ENCODE measurements at regions not wholly inside any gene's neighbourhood (a gene's known extent, or its start where the extent isn't known, plus 50 kb on each side); places are given as distances from the start of the nearest gene placed in this dataset.
A peak's percentile ranks its signal among the peaks of the same experiment; 100 is the strongest.
"Not testable (repeated sequence)": the region's sequence is repeated elsewhere in the genome, so short reads cannot be mapped to it uniquely, and the experiment has no call there.

GRCh38 chr2:120541972-120542670 is 193.5 kb upstream of the GLI2 start:
- DNase-seq (ENCODE audit: low spot score in 2 of 2) (no peak), FAIRE-seq (no peak)

GRCh38 chr2:120542911-120543527 is 192.6 kb upstream of the GLI2 start:
- no peak for FAIRE-seq

DNA sequence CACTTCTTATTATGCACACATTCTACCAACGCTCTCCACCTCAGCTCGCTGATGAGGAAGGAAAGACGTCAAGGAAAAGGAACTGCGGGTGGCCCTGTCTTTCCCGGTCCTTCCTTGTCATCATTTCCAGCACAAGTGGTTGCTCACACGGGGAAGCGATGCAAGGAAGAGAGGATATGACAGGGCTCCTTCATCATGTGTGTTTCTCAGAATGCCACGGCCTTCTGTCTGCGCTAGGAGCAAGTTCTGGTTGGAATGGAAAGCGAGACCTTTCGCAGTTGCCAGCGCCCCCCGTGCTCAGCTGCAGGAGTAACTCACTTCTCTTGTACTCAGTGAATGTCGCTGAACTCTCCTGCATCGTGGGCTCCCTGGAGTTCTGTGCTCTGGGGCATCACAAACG is 191.8 kb upstream of the GLI2 start:
- DNase-seq (ENCODE audit: low spot score in 2 of 2) (no peak), FAIRE-seq (no peak)

More at GRCh38 chr2:120542911-120543527, 192.6 kb upstream of the GLI2 start:
- no peak for DNase-seq (ENCODE audit: low spot score in 2 of 2)

- DNase-seq (ENCODE audit: low spot score in 2 of 2) (no peak), FAIRE-seq (no peak)
Measured at GRCh38 chr2:120544522-120544921, 191.1 kb upstream of the GLI2 start.

- FAIRE-seq; DNase-seq (ENCODE audit: low spot score in 2 of 2): not testable (repeated sequence)
Measured at GRCh38 chr2:120545007-120545406, 190.7 kb upstream of the GLI2 start.

DNA sequence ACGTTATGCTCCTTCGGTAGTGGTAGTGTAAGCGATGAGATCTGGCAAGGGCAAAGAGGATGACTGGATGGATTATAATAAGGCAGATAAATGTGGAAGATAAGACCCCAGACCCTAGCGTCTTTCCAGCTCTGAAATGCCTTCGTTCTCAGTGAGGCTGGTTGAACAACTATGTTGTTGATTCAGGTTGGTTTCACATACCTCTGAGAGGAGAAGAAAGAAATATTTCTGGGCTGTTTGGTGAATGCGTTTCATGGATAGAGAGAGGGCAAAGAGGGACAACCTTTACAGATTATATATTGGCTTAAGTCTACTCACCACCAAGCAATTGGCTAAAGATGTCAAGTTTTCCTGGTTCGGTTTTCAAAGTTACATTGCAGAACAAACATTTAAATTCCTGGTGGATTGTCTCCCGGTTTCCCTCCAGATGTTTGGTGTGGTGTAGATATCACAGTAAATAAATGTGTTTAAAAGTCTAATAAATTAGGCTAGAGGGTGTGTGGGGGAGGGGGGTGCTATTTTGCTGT is 190.1 kb upstream of the GLI2 start:
- FAIRE-seq (no peak), DNase-seq (ENCODE audit: low spot score in 2 of 2) (no peak)

- no peak for DNase-seq (ENCODE audit: low spot score in 2 of 2)
Measured at GRCh38 chr2:120546048-120546864, 189.4 kb upstream of the GLI2 start.

DNA sequence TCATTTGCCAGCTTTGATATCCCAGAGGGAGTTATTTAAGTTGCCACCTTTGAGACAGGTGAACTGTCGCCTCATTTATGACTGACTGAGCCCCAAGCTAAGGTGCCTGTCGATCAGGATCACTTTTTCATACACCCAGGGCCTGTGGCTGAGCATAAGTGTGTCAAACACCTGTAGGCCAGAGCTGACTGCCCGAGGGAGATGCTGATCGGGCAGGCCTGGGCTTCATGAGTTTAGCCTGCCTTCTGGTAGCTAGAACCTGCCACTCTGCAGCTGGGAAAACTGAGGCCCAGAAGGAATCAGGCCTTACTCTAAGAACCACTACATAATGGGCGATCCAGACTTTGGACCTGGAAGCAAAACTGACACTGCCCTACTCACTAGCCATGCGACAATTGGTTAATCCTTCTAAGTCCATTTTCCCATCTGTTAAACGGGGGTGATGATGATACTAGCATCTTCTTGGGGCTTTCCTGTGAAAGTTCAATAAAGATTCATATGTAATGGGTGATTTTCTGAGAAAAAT is 188.7 kb upstream of the GLI2 start:
- no peak for FAIRE-seq
- DNase-seq (ENCODE audit: low spot score in 2 of 2), result no peak

More at GRCh38 chr2:120546048-120546864, 189.4 kb upstream of the GLI2 start:
- FAIRE-seq, result no peak

DNA sequence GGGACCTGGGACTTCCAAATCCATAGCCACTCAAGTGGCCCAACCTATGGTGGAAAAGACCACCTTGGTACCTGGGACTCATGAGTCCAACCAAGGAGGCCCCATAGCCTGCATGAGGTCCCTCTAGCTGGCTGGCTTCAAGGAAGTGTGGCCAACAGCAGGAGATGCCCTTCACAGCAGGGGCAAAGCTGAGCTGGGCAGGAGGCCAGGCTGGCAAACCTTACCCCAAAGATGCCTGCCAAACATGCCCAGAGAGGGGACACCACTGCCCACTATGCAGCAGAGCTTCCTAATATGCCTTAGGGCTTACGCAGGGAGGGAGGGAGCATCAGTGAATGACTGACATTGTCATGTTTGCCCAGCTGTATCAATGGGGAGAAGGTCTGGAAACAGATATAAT is 188.0 kb upstream of the GLI2 start:
- DNase-seq (ENCODE audit: low spot score in 2 of 2) (no peak), FAIRE-seq (no peak)

GRCh38 chr2:120548627-120549608 is 186.8 kb upstream of the GLI2 start:
- no peak for FAIRE-seq
- no peak for DNase-seq (ENCODE audit: low spot score in 2 of 2)

DNA sequence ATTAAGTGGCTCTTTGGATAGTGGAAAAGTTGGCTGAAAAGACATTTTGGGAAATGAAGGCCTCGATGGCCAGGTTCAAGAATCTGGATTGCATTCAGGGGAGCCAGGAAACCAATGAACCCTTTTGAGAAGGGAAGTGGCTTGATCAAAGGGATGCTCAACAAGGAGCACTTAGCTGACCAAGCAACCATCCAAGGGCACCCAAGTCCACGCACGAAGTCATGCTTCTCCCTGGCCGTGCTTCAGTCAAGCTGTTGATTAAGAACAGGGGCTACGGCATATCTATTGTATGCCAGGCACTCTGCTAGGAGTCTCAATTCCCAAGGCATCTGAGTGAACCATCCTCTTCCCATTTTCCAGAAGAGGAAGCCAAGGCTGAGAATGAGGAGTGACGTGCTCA is 185.8 kb upstream of the GLI2 start:
- DNase-seq (ENCODE audit: low spot score in 2 of 2) (no peak), FAIRE-seq (no peak)

- no peak for FAIRE-seq
- DNase-seq (ENCODE audit: low spot score in 2 of 2), result no peak
Measured at GRCh38 chr2:120550282-120550681, 185.4 kb upstream of the GLI2 start.

DNA sequence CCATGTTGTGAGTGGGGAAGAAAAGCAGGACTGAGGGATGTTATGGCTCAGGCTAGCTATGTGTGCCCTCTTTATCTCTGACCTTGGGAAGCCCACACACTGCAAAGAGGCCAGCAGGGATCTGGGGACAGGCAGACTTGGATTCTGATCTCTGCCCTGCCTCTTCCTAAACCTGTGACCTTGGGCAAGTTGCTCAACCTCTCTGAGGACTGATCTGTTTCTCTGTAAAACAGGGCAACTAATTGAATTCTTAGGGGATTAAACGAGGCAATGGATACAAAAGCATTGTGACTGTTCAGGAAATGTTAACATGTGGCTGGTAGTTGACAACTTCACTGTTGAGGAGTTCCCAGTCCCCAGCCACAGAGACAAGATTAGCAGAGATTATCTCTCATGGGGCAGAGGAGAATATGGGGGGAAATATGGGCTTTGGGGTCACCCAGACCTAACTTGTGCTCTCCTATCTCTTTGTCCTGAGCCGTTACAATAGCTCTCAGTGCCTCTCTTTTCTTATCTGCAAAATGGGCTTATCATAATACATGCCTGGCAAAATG is 184.7 kb upstream of the GLI2 start:
- no peak for DNase-seq (ENCODE audit: low spot score in 2 of 2)
- FAIRE-seq, result no peak

GRCh38 chr2:120551522-120551921 is 184.1 kb upstream of the GLI2 start:
- FAIRE-seq (no peak), DNase-seq (ENCODE audit: low spot score in 2 of 2) (no peak)

DNA sequence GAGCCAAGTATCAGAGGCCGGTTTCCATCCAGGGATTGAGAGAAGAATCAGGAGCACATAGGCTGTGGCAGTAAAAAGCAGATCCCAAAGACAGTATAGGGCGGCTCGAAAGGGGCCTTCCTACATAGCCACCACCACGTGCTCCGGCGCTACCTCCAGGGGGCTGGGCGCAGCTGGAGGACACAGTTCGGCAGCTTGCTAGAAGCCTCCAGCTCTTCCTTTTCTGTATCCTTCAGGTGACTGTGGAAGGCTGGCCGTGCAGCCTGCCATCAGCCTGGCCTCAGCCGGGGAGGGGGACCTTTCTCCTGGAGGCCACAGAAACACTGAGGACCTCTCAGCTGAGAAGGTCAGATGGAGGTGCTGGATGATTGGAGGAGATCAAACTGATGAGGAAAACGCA is 183.6 kb upstream of the GLI2 start:
- DNase-seq (ENCODE audit: low spot score in 2 of 2) (no peak), FAIRE-seq (no peak)

- DNase-seq (ENCODE audit: low spot score in 2 of 2) (peak in 1 of 2 donors; percentile 55), FAIRE-seq (no peak)
Measured at GRCh38 chr2:120552800-120553481, 182.7 kb upstream of the GLI2 start.

DNA sequence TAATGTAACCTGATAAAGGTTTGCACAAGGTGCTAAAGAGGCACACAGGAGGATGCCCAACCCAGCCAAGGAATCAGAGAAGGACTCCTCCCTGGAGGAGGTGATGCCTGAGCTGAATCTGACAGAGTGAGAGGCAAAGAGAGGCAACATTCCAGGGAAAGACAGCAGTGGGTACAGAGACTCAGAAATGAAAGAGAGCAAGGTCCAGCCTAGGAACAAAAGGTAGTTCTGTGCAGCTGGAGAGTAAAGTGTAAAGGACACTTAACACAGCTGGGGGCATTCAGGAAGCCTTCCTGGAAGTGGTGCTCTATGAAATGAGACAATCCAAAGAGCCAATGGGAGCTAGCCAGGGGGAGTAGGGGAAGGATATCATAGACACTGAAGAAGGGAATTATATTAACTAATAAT is 181.0 kb upstream of the GLI2 start:
- FAIRE-seq (no peak), DNase-seq (ENCODE audit: low spot score in 2 of 2) (no peak)

DNA sequence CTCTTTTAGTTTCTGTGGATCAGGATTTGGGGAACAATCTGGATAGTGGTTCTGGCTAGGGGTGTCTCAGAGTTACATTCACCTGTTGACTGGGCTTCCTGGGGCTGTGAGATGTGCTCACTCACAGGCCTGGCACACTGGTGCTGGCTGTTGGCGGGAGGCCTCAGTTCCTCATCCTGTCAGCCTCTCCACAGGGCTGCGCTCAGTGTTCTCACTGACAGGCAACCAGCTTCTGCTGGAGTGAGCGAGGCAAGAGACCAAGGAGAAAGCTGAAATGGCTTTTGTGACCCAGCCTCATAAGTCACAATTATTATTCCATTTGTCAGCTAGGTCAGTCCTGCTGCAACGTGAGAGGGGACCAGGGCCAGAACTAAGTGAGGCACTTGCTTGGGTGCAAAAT is 180.6 kb upstream of the GLI2 start:
- FAIRE-seq, result no peak

DNA sequence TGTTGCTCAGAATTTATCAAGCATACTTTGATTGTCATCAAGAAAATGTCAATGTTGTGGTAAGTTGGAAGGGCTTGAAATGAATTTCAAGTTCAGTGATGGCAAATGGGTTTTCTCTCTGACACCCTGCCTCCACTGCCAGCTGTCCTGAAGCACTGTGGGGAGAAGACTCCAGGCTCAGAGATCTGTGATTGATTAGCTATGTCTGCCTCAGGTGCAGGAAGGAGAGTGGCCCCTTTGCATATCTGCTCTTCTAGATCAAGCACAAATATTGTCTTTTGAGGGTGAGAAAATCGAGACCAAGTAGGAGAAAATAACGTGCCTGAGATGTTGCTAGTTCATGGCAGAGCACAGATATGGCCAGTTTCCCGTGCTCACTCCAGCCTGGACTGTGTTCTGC is 178.8 kb upstream of the GLI2 start:
- FAIRE-seq, result no peak
- DNase-seq (ENCODE audit: low spot score in 2 of 2), result no peak

More for the DNA sequence above, 180.6 kb upstream of the GLI2 start:
- no peak for DNase-seq (ENCODE audit: low spot score in 2 of 2)

Measured in frontal cortex (tissue), 3 donors.